ENCODE measurements at regions not wholly inside any gene's neighbourhood (a gene's known extent, or its start where the extent isn't known, plus 50 kb on each side); places are given as distances from the start of the nearest gene placed in this dataset.

DNA sequence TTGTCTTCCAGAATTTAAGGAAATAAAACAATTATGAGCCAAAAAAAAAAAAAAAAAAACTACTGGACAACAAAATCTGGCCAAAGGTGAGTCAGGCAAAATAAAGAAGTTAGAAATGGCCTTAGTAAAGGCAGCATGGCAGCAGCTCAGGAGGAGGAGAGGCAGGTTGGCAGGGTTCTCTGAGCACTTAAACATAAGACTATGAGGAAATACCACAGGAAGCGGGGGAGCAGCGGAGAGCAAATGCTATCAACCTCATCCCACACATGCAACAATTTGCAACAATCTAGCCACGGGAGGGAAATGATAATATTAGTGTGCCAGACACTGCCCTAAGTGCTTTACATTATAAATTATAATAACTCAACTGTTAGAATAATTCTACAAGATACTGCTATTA lies 247.3 kb upstream of the NSMCE3 start:
- in situ Hi-C loops (cut with MboI; ENCODE audit: low sequenced_read_pairs): no loop called here
- Histone ChIP-seq H4K5ac (ENCODE audit: low read depth, low read length) (no peak overlapping the region), H2AK9ac (replicated peaks; ENCODE audit: low read depth, low read length, poor library complexity) (no peak overlapping the region), H3K14ac (replicated peaks; ENCODE audit: low read depth, low read length) (no peak overlapping the region), H3K79me1 (ENCODE audit: low read depth in 1 of 2, low read length in 2 of 2) (no peaks in the 10 kb centered on the region), H2BK15ac (ENCODE audit: low read depth, low read length) (no peak overlapping the region), H3K4me2 (ENCODE audit: low read depth, low read length) (no peak overlapping the region), H3K27ac (ENCODE audit: insufficient read depth, low read length) (no peak overlapping the region), H3K9ac (ENCODE audit: low read depth, low read length) (no peak overlapping the region), H3K27me3 (ENCODE audit: control insufficient read depth, insufficient read depth, low read length) (no peaks in the 10 kb centered on the region), H2BK5ac (ENCODE audit: low read depth, low read length, poor library complexity, severe bottlenecking) (no peak overlapping the region), H4K20me1 (ENCODE audit: insufficient read depth, low read length) (no peaks in the 10 kb centered on the region), H2BK120ac (ENCODE audit: low read depth, low read length) (no peak overlapping the region), H2BK20ac (ENCODE audit: low read depth, low read length) (no peak overlapping the region), H4K8ac (ENCODE audit: low read depth in 2 of 2, low read length in 2 of 2) (no peak overlapping the region), H3K56ac (ENCODE audit: extremely low read depth, insufficient read depth, low read length) (no peak overlapping the region), H3K4ac (ENCODE audit: low read depth, low read length) (no peak overlapping the region), H2AFZ (replicated peaks; ENCODE audit: low read length, poor library complexity) (no peak overlapping the region), H3K9me3 (ENCODE audit: control insufficient read depth, insufficient read depth, low read length) (no peaks in the 10 kb centered on the region), H3K4me3 (ENCODE audit: insufficient read depth, low read depth, low read length) (no peak overlapping the region), H3K9me1 (ENCODE audit: insufficient read depth, low read length) (no peaks in the 10 kb centered on the region), H3K36me3 (ENCODE audit: control insufficient read depth, insufficient read depth, low read length) (no peaks in the 10 kb centered on the region), H3K23ac (ENCODE audit: low read depth, low read length) (no peak overlapping the region), H3K18ac (ENCODE audit: low read depth, low read length) (no peak overlapping the region), H4K91ac (ENCODE audit: insufficient read depth, low read depth, low read length) (no peak overlapping the region), H3K4me1 (ENCODE audit: control insufficient read depth, insufficient read depth, low read length) (no peaks in the 10 kb centered on the region), H2AK5ac (ENCODE audit: low read depth, low read length) (no peak overlapping the region)
- no TSS peak for BruUV-seq (replicated peaks)
- TF ChIP-seq, protein P1, sequence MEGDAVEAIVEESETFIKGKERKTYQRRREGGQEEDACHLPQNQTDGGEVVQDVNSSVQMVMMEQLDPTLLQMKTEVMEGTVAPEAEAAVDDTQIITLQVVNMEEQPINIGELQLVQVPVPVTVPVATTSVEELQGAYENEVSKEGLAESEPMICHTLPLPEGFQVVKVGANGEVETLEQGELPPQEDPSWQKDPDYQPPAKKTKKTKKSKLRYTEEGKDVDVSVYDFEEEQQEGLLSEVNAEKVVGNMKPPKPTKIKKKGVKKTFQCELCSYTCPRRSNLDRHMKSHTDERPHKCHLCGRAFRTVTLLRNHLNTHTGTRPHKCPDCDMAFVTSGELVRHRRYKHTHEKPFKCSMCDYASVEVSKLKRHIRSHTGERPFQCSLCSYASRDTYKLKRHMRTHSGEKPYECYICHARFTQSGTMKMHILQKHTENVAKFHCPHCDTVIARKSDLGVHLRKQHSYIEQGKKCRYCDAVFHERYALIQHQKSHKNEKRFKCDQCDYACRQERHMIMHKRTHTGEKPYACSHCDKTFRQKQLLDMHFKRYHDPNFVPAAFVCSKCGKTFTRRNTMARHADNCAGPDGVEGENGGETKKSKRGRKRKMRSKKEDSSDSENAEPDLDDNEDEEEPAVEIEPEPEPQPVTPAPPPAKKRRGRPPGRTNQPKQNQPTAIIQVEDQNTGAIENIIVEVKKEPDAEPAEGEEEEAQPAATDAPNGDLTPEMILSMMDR (conservative IDR thresholded peaks at IDR 0.05; ENCODE audit: low read depth, low read length): no peak
- TF ChIP-seq RFX5 (IDR thresholded peaks at IDR 0.05; ENCODE audit: low read depth, low read length): no peak
- no peak for TF ChIP-seq MXI1 (IDR thresholded peaks at IDR 0.05; ENCODE audit: borderline replicate concordance, low read depth, low read length)
- TF ChIP-seq RCOR1 (IDR thresholded peaks at IDR 0.05; ENCODE audit: insufficient replicate concordance, low read length): no peak
- TF ChIP-seq RAD21 (IDR thresholded peaks at IDR 0.05; ENCODE audit: low read length): no peak
- no peak for TF ChIP-seq CEBPB (IDR thresholded peaks at IDR 0.05; ENCODE audit: low read depth, low read length)
- TF ChIP-seq, protein P2, sequence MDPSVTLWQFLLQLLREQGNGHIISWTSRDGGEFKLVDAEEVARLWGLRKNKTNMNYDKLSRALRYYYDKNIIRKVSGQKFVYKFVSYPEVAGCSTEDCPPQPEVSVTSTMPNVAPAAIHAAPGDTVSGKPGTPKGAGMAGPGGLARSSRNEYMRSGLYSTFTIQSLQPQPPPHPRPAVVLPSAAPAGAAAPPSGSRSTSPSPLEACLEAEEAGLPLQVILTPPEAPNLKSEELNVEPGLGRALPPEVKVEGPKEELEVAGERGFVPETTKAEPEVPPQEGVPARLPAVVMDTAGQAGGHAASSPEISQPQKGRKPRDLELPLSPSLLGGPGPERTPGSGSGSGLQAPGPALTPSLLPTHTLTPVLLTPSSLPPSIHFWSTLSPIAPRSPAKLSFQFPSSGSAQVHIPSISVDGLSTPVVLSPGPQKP (IDR thresholded peaks at IDR 0.05; ENCODE audit: borderline replicate concordance, low read depth, low read length): no peak
- no peak for TF ChIP-seq BHLHE40 (IDR thresholded peaks at IDR 0.05; ENCODE audit: low read depth, low read length)
- no peak for TF ChIP-seq FOS (IDR thresholded peaks at IDR 0.05; ENCODE audit: low read depth, low read length)
- TF ChIP-seq SMC3 (IDR thresholded peaks at IDR 0.05; ENCODE audit: low read depth, low read length): no peak
- TF ChIP-seq, protein P3, sequence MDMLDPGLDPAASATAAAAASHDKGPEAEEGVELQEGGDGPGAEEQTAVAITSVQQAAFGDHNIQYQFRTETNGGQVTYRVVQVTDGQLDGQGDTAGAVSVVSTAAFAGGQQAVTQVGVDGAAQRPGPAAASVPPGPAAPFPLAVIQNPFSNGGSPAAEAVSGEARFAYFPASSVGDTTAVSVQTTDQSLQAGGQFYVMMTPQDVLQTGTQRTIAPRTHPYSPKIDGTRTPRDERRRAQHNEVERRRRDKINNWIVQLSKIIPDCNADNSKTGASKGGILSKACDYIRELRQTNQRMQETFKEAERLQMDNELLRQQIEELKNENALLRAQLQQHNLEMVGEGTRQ (IDR thresholded peaks at IDR 0.05; ENCODE audit: low read depth, low read length): no peak
- no peak for DNase-seq
- dilution Hi-C loops (cut with HindIII; ENCODE audit: low sequenced_read_pairs, unreplicated experiment): no loop called here
- ChIA-PET CTCF (no interaction called here), POLR2A (ENCODE audit: unreplicated experiment) (no interaction called here)
- WGBS, 2 experiments (ENCODE audit: extremely low coverage in 2 of 2, insufficient read length in 1 of 2): no CpG with 5 or more reads among the region's 3 CpGs
- intact Hi-C loops (cut with micrococcal nuclease): no loop called here
- ATAC-seq (ENCODE audit: low read depth): no peak
